Liver (tissue), 8 donors: ENCODE measurements at regions not wholly inside any gene's neighbourhood (a gene's known extent, or its start where the extent isn't known, plus 50 kb on each side); places are given as distances from the start of the nearest gene placed in this dataset.

ENCODE experiments used
- DNase-seq: peaks from one replicate; pipeline ENCODE4 v3.0.0-alpha.2; 2017; ENCODE audit warnings: low spot score
- H3K27ac ChIP-seq, 2 donors: one replicate each; pipeline ENCODE4 v1.7.0; 2013; ENCODE audit warnings: inconsistent platforms in 2 of 2, low read length in 2 of 2, control low read depth in 1 of 2, low read depth in 1 of 2, mild to moderate bottlenecking in 1 of 2
- H3K27me3 ChIP-seq, 4 donors: one replicate each; pipeline versions ENCODE4 v1.6.1 to v1.7.0; 2013; ENCODE audit warnings: low read length in 3 of 4, inconsistent platforms in 1 of 4, mild to moderate bottlenecking in 1 of 4, moderate library complexity in 1 of 4; ENCODE audit not compliant: control insufficient read depth in 4 of 4, insufficient read depth in 4 of 4
- H3K36me3 ChIP-seq, 4 donors: one replicate each; pipeline versions ENCODE4 v1.6.1 to v1.7.0; 2013; ENCODE audit warnings: low read length in 3 of 4, mild to moderate bottlenecking in 3 of 4, low read depth in 1 of 4, moderate library complexity in 1 of 4; ENCODE audit not compliant: control insufficient read depth in 4 of 4, insufficient read depth in 3 of 4
- H3K4me1 ChIP-seq, 4 donors: one replicate each; pipeline versions ENCODE4 v1.6.1 to v1.7.0; 2013; ENCODE audit warnings: low read length in 3 of 4, mild to moderate bottlenecking in 3 of 4, moderate library complexity in 1 of 4; ENCODE audit not compliant: control insufficient read depth in 4 of 4, insufficient read depth in 4 of 4
- H3K4me3 ChIP-seq, 3 donors: one replicate each; pipeline versions ENCODE4 v1.6.1 to v1.7.0; 2013; ENCODE audit warnings: low read length in 3 of 3, control low read depth in 1 of 3, low read depth in 1 of 3, mild to moderate bottlenecking in 1 of 3
- H3K9ac ChIP-seq, 2 donors: one replicate each; pipeline ENCODE4 v1.7.0; 2013; ENCODE audit warnings: low read length in 2 of 2, mild to moderate bottlenecking in 2 of 2, moderate library complexity in 2 of 2, control low read depth in 1 of 2, low read depth in 1 of 2
- H3K9me3 ChIP-seq, 4 donors: one replicate each; pipeline versions ENCODE4 v1.6.1 to v1.7.0; 2013; ENCODE audit warnings: low read length in 3 of 4; ENCODE audit not compliant: control insufficient read depth in 4 of 4
- EGR1 ChIP-seq, 2 donors: IDR thresholded peaks; 2 replicates each; pipeline ENCODE4 v1.6.1; 2016 to 2018; ENCODE audit warnings: antibody characterized with exemption in 2 of 2, low read depth in 2 of 2
- FOXA1 ChIP-seq: IDR thresholded peaks from 2 replicates; pipeline ENCODE4 v1.6.1; 2016; ENCODE audit warnings: antibody characterized with exemption
- FOXA2 ChIP-seq: IDR thresholded peaks from 2 replicates; pipeline ENCODE4 v1.6.1; 2016; ENCODE audit warnings: antibody characterized with exemption
- GABPA ChIP-seq, 2 donors: IDR thresholded peaks in 1 of 2; conservative IDR thresholded peaks in 1 of 2; 2 replicates each; pipeline ENCODE4 v1.6.1; 2016; ENCODE audit warnings: antibody characterized with exemption in 2 of 2, mild to moderate bottlenecking in 1 of 2, moderate library complexity in 1 of 2
- HNF4A ChIP-seq, 2 donors: conservative IDR thresholded peaks; 2 replicates each; pipeline ENCODE4 v1.6.1; 2016; ENCODE audit warnings: antibody characterized with exemption in 2 of 2, mild to moderate bottlenecking in 2 of 2
- HNF4G ChIP-seq: IDR thresholded peaks from 2 replicates; pipeline ENCODE4 v1.6.1; 2016; ENCODE audit warnings: antibody characterized with exemption
- JUND ChIP-seq, 2 donors: IDR thresholded peaks; 2 replicates each; pipeline ENCODE4 v1.6.1; 2016; ENCODE audit warnings: antibody characterized with exemption in 2 of 2
- NR2F2 ChIP-seq: IDR thresholded peaks from 2 replicates; pipeline ENCODE4 v1.6.1; 2016; ENCODE audit warnings: antibody characterized with exemption
- RAD21 ChIP-seq, 2 donors: IDR thresholded peaks; 2 replicates each; pipeline ENCODE4 v1.6.1; 2016; ENCODE audit warnings: antibody characterized with exemption in 2 of 2, mild to moderate bottlenecking in 2 of 2
- RXRA ChIP-seq, 2 donors: IDR thresholded peaks; 2 replicates each; pipeline ENCODE4 v1.6.1; 2017 to 2018; ENCODE audit warnings: antibody characterized with exemption in 2 of 2, mild to moderate bottlenecking in 1 of 2
- SP1 ChIP-seq: IDR thresholded peaks from 2 replicates; pipeline ENCODE4 v1.6.1; 2018; ENCODE audit warnings: antibody characterized with exemption, mild to moderate bottlenecking
- TAF1 ChIP-seq: conservative IDR thresholded peaks from 2 replicates; pipeline ENCODE4 v1.6.1; 2016; ENCODE audit warnings: antibody characterized with exemption, mild to moderate bottlenecking
- YY1 ChIP-seq: IDR thresholded peaks from 2 replicates; pipeline ENCODE4 v1.6.1; 2016; ENCODE audit warnings: antibody characterized with exemption, mild to moderate bottlenecking
- whole genome bisulfite sequencing: extraction: QIAGEN DNeasy Blood & Tissue Kit; methylation state at CpG from one replicate; pipeline ENCODE4 v1.1.7; 2013; 5-methylcytosine and 5-hydroxymethylcytosine counted together
- TF ChIP-seq, protein P1 (sequence below): IDR thresholded peaks from 2 replicates; pipeline ENCODE4 v1.6.1; 2016; ENCODE audit warnings: antibody characterized with exemption
- TF ChIP-seq, protein P2 (sequence below): IDR thresholded peaks from 2 replicates; pipeline ENCODE4 v1.6.1; 2016; ENCODE audit warnings: antibody characterized with exemption
- TF ChIP-seq, protein P3 (sequence below): IDR thresholded peaks from 2 replicates; pipeline ENCODE4 v1.6.1; 2016; ENCODE audit warnings: antibody characterized with exemption
- TF ChIP-seq, protein P4 (sequence below): fragments of 150-350 bp; IDR thresholded peaks from 2 replicates; pipeline ENCODE4 v1.5.1; 2017; ENCODE audit warnings: improper control_type of control experiment, low read depth, low read length; ENCODE audit not compliant: missing input control
- TF ChIP-seq, protein P5 (sequence below): IDR thresholded peaks from 2 replicates; pipeline ENCODE4 v1.6.1; 2016; ENCODE audit warnings: antibody characterized with exemption, mild to moderate bottlenecking
- donor health status: healthy.
- donor health status: healthy.
- donor health status: healthy.
- donor health status: healthy.
- donor health status: healthy.

DNA sequence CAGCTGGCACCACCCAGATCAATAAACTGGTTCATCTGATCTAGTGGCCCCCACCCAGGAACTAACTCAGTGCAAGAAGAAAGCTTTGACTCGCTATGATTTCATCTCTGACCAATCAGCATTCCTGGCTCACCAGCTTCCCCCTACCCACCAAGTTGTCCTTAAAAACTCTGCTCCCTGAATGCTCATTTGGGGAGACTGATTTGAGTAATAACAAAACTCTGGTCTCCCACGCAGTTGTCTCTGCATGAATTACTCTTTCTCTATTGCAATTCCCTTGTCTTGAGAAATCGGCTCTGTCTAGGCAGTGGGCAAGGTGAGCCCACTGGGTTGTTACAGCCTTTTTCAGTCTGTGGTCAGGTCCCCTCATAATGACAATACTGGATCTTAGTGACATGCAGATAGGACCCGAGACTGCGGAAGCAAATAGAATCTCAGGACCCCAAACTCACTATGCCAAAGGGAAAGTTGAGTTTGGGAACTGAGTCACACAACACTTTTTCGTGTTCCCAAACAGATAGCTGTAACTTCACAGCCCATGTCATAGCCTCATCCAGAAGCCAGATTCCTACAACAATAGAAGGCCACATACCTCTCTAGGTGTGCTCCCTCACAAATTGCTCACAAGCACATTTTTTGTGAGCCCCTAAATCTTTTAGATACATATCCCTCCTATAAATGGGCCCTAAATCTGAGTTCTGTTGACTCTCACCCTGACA is 175.2 kb upstream of the RAI14 start:
- Histone ChIP-seq H3K9ac (no peak overlapping the region), H3K27me3 (no peaks in the 10 kb centered on the region), H3K4me1 (peaks cover 2 to 24% (median 17%) of the 10 kb centered on the region in 4 donors), H3K27ac (no peak overlapping the region), H3K9me3 (no peaks in the 10 kb centered on the region), H3K36me3 (no peaks in the 10 kb centered on the region), H3K4me3 (no peak overlapping the region)
- DNase-seq: no peak
- no peak for TF ChIP-seq FOXA2
- TF ChIP-seq, protein P1, sequence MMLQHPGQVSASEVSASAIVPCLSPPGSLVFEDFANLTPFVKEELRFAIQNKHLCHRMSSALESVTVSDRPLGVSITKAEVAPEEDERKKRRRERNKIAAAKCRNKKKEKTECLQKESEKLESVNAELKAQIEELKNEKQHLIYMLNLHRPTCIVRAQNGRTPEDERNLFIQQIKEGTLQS: no peak
- no peak for TF ChIP-seq YY1
- TF ChIP-seq, protein P2, sequence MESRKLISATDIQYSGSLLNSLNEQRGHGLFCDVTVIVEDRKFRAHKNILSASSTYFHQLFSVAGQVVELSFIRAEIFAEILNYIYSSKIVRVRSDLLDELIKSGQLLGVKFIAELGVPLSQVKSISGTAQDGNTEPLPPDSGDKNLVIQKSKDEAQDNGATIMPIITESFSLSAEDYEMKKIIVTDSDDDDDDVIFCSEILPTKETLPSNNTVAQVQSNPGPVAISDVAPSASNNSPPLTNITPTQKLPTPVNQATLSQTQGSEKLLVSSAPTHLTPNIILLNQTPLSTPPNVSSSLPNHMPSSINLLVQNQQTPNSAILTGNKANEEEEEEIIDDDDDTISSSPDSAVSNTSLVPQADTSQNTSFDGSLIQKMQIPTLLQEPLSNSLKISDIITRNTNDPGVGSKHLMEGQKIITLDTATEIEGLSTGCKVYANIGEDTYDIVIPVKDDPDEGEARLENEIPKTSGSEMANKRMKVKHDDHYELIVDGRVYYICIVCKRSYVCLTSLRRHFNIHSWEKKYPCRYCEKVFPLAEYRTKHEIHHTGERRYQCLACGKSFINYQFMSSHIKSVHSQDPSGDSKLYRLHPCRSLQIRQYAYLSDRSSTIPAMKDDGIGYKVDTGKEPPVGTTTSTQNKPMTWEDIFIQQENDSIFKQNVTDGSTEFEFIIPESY: no peak
- TF ChIP-seq RXRA (IDR thresholded peaks at IDR 0.05): no peak
- TF ChIP-seq, protein P3, sequence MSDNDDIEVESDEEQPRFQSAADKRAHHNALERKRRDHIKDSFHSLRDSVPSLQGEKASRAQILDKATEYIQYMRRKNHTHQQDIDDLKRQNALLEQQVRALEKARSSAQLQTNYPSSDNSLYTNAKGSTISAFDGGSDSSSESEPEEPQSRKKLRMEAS: no peak
- no peak for TF ChIP-seq EGR1 (IDR thresholded peaks at IDR 0.05; ENCODE audit: low read depth in 2 of 2)
- no peak for TF ChIP-seq FOXA1
- TF ChIP-seq, protein P4, sequence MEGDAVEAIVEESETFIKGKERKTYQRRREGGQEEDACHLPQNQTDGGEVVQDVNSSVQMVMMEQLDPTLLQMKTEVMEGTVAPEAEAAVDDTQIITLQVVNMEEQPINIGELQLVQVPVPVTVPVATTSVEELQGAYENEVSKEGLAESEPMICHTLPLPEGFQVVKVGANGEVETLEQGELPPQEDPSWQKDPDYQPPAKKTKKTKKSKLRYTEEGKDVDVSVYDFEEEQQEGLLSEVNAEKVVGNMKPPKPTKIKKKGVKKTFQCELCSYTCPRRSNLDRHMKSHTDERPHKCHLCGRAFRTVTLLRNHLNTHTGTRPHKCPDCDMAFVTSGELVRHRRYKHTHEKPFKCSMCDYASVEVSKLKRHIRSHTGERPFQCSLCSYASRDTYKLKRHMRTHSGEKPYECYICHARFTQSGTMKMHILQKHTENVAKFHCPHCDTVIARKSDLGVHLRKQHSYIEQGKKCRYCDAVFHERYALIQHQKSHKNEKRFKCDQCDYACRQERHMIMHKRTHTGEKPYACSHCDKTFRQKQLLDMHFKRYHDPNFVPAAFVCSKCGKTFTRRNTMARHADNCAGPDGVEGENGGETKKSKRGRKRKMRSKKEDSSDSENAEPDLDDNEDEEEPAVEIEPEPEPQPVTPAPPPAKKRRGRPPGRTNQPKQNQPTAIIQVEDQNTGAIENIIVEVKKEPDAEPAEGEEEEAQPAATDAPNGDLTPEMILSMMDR: no peak
- no peak for TF ChIP-seq SP1
- TF ChIP-seq NR2F2: no peak
- no peak for TF ChIP-seq JUND (IDR thresholded peaks at IDR 0.05)
- no peak for TF ChIP-seq RAD21 (IDR thresholded peaks at IDR 0.05)
- no peak for TF ChIP-seq TAF1
- no peak for TF ChIP-seq HNF4G
- no peak for TF ChIP-seq GABPA (IDR thresholded peaks at IDR 0.05 in 1 of 2, conservative IDR thresholded peaks at IDR 0.05 in 1 of 2)
- no peak for TF ChIP-seq HNF4A (conservative IDR thresholded peaks at IDR 0.05)
- TF ChIP-seq, protein P5, sequence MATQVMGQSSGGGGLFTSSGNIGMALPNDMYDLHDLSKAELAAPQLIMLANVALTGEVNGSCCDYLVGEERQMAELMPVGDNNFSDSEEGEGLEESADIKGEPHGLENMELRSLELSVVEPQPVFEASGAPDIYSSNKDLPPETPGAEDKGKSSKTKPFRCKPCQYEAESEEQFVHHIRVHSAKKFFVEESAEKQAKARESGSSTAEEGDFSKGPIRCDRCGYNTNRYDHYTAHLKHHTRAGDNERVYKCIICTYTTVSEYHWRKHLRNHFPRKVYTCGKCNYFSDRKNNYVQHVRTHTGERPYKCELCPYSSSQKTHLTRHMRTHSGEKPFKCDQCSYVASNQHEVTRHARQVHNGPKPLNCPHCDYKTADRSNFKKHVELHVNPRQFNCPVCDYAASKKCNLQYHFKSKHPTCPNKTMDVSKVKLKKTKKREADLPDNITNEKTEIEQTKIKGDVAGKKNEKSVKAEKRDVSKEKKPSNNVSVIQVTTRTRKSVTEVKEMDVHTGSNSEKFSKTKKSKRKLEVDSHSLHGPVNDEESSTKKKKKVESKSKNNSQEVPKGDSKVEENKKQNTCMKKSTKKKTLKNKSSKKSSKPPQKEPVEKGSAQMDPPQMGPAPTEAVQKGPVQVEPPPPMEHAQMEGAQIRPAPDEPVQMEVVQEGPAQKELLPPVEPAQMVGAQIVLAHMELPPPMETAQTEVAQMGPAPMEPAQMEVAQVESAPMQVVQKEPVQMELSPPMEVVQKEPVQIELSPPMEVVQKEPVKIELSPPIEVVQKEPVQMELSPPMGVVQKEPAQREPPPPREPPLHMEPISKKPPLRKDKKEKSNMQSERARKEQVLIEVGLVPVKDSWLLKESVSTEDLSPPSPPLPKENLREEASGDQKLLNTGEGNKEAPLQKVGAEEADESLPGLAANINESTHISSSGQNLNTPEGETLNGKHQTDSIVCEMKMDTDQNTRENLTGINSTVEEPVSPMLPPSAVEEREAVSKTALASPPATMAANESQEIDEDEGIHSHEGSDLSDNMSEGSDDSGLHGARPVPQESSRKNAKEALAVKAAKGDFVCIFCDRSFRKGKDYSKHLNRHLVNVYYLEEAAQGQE: no peak
- WGBS: 91% methylated on average over 6 of the region's 6 CpGs
